Fibroblast of the aortic adventitia (primary cell): ENCODE measurements at regions not wholly inside any gene's neighbourhood (a gene's known extent, or its start where the extent isn't known, plus 50 kb on each side); places are given as distances from the start of the nearest gene placed in this dataset.
A peak's percentile ranks its signal among the peaks of the same experiment; 100 is the strongest.
"Not testable (repeated sequence)": the region's sequence is repeated elsewhere in the genome, so short reads cannot be mapped to it uniquely, and the experiment has no call there.

Experiments
- DNase-seq: peaks from one replicate; pipeline ENCODE4 v3.0.0-alpha.2; 2010; ENCODE audit warnings: low read depth
- H3K4me3 ChIP-seq: 2 replicates; pipeline ENCODE4 v1.5.1; 2011; ENCODE audit warnings: low read depth, mild to moderate bottlenecking, control low read depth, low read length, moderate library complexity
- CTCF ChIP-seq: IDR thresholded peaks from 2 replicates; pipeline ENCODE4 v1.5.1; 2011; ENCODE audit warnings: mild to moderate bottlenecking, low read length, control low read depth, inconsistent platforms; ENCODE audit not compliant: insufficient read depth

DNA sequence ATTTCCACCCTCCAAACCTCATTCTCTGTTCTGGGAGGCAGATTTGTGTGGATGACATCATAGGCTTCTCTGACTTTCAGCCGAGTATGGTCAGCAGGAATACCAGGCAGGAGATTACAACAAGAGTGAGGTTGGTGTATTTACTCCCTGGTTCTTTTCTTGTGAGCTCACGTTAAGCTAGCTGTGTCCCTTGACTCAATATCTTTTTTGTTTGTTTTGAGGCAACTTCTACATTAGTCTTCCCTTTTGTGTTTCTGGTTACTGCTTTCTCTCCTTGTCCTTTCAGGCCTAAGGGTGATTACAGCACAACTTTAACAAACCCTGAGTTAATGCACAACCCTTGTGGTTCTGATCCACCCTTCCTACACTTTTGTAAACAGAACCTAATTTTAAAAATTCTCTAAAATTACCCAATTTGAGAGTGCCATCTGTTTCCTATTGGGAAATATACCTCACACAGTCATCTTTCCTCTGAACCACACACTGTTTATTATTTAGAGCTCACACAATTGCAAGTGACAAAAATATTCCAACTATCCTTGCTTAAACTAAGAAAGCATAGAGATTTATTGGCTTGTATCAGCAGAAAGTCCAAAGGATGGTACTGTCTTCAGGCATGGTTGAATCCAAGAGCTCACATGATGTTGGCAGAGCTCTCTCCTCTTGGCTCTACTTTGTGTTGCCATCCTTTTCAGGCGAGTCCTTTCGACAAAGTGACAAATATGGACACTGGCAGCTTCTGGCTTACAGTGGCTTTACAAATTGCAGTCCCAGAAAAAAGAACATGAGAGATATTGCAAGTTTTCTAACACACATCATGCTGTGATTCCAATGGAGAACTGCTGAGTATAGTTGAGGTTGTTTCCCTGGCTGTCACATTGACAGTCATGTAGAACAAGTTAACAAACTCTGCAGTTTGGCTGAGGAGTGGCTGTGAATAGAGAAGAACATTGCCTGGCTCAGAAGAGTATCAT, 150.5 kb upstream of the DDIT4L start:
- H3K4me3 ChIP-seq, result no peak overlapping the region
- TF ChIP-seq CTCF, result no peak
- peak; percentile 50 for DNase-seq

DNA sequence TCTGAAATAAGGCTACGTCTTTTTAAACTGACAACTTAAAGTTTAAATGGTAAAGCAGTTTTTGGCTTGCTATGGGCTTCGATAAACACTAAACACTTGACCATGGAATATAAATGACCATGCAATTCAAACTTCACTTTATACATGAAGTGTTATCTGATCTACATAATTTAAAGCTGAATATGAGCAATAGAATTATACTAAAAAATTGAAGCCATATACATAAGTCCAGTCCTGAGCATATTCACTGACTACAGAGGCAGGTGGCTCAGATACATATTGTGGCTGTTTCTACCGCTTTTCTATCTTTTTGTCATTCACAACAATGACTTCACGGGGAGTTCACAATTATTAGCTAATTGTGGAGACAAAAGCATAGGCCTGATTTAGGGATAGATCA, 149.6 kb upstream of the DDIT4L start:
- no peak for DNase-seq
- TF ChIP-seq CTCF, result no peak
- no peak overlapping the region for H3K4me3 ChIP-seq

DNA sequence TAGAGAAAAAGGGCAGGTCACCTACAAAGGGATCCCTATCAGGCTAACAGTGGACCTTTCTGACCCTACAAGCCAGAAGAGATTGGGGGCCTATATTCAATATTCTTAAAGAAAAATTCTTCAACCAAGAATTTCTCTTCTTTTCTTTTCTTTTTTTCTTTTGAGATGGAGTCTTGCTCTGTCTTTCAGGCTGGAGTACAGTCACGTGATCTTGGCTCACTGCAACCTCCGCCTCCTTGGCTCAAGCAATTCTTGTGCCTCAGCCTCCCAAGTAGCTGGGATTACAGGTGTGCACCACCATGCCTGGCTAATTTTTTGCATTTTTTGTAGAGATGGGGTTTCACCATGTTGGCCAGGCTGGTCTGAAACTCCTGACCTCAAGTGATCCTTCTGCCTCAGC, 143.2 kb upstream of the DDIT4L start:
- H3K4me3 ChIP-seq, DNase-seq: not testable (repeated sequence)

DNA sequence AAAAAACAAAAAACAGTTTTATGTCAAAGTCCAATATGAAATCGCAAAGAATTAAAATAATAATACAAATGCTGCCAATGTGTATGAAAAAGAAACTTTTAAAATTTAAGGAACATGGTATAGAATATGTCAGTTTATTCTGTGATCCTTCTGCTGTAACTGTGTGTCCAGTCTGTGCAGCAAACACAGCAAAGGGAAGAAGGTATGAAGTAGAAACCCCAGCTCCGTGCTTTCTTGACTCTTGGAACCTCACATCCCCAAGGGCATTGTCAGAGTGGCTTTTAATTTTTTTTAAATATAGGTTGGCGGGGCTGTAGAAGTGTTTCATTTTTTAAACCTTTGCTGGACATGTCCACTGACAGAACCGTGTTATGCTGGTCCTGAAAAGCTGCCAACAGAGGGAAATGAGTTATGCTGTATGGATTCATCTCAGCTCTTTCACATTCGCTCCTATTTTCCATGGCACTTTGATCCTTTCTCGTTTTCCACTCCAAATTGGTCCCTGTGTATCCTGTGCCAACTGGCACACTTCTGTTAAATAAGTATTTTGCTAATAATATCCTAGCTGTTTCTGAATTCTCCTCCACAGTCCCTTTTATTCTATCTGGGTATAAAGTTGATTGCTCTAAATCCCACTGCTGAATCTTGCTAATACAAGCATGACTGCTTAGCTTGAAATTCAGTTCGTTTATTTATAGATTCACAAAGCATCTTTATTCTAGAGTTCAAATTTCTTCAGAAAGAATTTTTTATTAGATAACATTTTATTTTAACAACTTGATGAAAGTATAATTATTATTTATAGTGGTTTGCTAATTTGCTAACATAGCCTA, 127.0 kb upstream of the DDIT4L start:
- H3K4me3 ChIP-seq, result no peak overlapping the region
- peak; percentile 59 for DNase-seq
- no peak for TF ChIP-seq CTCF

- no peak for DNase-seq
- H3K4me3 ChIP-seq, result no peak overlapping the region
- no peak for TF ChIP-seq CTCF
Observed at GRCh38 chr4:100314057-100314456, 123.8 kb upstream of the DDIT4L start.

DNA sequence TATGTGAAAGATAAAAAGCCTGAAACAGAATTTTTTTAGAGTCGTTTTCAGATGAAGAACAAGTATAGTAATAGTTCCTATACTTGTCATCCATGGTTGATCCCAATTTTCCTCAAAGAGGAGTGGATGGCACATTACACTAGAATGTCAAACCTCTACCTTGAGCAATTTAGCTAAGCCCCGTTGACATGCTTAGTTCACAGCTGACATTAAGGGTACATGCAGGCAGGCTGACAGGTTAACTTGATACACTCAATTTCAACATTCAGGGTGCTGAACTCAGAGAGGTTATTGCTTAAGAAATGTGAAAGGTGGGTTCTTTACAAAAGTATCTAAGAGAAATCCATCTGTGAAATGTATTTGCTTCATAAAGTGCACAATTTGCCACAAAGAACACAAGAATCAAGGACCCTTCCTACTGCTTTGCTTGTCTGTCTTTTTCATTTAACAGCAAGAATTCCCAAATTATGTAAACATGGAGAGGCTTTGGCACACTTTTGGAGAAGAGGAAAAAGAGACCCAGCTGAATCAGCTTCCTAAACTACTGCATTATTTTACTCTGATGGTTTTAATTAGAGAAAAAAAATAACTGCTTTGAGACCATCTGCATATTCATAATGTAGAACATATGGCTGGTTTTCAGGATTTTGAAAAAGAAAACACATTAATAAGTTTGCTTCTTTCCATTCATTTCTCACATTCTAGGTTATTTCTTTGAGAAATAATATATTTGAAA, 122.5 kb upstream of the DDIT4L start:
- DNase-seq, result peak; percentile 5

More for the DNA sequence above, 122.5 kb upstream of the DDIT4L start:
- TF ChIP-seq CTCF, result no peak
- no peak overlapping the region for H3K4me3 ChIP-seq
